Ecto neural progenitor cell (in vitro differentiated cells): ENCODE measurements at regions not wholly inside any gene's neighbourhood (a gene's known extent, or its start where the extent isn't known, plus 50 kb on each side); places are given as distances from the start of the nearest gene placed in this dataset.

Experiments
- DNase-seq: peaks from one replicate; pipeline ENCODE4 v3.0.0-alpha.2; 2018; ENCODE audit warnings: low spot score

DNA sequence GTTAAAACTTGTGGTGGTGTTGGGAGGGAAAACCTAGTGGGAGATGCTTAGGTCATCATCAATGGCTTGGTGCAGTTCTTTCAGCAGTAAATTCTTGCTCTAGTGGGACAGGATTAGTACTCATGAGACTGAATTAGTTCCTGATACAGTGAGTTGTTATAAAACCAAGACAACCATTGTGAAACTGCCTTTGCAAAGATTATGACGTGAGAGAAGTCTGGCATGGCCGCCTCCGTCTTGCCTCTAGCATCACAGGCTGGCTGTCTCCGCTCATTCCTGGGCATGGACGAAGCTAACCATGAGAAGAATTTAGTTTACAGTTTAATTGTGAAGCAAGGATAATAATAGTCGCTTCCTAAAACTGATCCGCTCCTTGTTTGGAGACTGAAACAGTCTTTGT, 186.4 kb downstream of the KIF20B start:
- DNase-seq: no peak

DNA sequence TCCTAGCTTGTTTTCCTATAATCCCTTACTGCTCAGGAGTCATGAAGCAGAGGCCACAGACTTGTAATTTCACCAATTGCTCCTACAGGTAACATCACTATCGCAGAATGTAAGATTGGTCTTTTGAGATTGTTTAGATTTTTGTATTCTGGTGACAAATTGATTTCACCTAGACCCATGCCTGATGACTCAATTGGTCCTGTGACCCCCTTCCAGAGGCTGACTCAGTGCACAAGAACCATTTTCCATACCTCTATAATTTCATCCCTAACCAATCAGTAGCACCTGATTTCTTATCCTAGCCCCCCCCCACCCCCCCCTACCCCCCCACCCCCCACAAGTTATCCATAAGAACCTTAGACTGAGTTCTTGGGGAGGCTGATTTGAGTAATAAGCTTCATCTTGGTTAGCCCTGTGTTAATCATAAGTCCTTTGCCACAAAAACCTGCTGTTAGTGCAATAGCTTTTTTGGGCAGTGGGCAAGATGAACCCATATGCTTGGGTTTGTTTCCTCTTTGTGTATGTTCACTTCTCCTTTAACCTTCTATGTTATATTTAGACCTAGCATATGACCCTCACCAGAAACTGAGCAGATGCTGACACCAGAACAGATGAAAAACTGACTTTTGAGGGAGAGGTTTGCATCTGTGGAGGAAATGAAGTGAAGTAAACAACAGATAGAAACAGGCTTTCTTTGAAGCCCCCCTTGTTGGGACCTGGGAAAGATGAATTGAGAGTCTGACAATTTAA, 187.1 kb downstream of the KIF20B start:
- no peak for DNase-seq

- DNase-seq: no peak
These were observed 188.2 kb downstream of the KIF20B start for GRCh38 chr10:89889606-89890005.

GRCh38 chr10:89891006-89891535, 189.7 kb downstream of the KIF20B start:
- no peak for DNase-seq

- DNase-seq: no peak
These were observed 192.7 kb downstream of the KIF20B start for GRCh38 chr10:89894051-89894450.

- DNase-seq: no peak
These were observed 199.2 kb downstream of the KIF20B start for GRCh38 chr10:89900554-89900953.

DNA sequence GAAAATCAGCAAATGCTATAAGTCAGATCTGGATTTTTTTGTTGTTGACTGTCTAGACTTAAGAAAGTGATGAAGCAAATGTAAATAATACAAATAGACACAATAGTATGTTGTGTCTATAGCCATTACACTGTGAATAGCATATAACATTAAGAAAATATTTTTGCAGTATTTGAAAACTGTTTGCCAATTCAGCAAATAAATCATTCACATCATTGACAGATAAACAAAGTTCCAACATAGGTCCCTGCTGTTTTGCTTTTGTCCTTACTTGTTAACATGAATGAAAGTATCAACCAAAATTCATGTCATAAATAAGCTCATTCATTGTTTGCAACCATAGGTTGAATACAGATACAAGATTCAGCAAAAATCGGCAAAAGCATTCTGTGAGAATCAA, 200.5 kb downstream of the KIF20B start:
- no peak for DNase-seq

DNA sequence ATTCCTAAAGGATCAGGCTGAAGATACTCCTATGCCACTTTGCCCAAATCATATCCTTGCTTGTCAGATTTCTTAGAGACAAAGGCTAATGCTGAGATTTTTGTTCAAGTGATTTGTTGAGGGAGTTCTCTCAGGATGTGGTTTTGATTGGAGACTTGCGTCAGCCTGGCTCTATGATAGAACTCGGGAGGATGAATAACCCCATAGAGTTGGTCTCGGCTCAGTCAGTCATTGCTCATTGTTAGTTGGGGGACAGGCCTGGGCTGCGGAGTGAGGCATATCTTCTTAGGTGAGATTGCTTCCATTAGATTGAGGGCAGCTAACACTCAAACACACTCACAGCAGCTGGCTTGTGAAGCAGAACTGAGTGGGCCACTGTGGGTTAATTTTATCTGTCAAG, 203.4 kb downstream of the KIF20B start:
- DNase-seq: no peak

GRCh38 chr10:89909752-89910151, 208.4 kb downstream of the KIF20B start:
- DNase-seq: no peak

GRCh38 chr10:89915021-89915420, 213.6 kb downstream of the KIF20B start:
- no peak for DNase-seq

GRCh38 chr10:89915968-89916367, 214.6 kb downstream of the KIF20B start:
- no peak for DNase-seq

- DNase-seq: no peak
These were observed 215.3 kb downstream of the KIF20B start for GRCh38 chr10:89916468-89917215.

DNA sequence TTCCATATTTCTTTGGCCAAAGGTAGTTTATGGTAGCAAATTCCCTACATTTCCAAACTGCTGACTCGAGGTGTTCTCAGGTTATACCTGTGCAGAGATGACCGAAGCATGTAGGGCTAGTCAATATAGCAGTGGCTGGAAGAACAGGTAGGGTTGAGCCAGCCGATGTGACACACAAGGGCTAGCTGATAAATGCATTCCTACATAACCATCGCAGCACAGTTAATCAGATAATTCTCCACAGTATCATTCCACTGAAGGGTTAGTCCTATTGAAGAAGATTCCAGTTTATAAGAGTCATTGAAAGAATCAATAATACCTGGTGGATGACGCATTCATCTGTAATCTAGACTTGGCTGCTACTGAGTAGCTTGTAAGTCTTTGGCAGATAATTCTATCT, 220.0 kb downstream of the KIF20B start:
- no peak for DNase-seq

- no peak for DNase-seq
These were observed 222.3 kb downstream of the KIF20B start for GRCh38 chr10:89923661-89924060.

DNA sequence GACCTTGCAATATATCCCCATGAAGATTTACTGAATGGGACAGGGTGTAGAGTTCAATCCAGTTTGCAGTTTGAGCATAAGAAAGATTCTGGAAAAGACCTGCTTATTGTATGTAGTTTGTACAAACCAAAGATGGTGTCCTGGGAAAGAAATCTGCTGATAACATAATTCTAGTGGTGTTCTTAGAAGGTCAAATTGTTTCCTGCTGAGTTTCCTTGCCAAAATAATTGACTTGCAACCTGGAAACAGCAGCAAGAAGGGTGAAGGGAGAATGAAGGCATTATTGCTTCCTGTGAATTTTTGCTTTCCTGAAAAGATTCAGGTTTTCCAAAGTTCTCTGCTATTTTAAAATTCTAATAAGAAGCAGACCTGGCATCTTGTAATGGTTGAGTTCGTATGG, 222.9 kb downstream of the KIF20B start:
- no peak for DNase-seq

- DNase-seq: no peak
These were observed 225.3 kb downstream of the KIF20B start for GRCh38 chr10:89926736-89927135.

DNA sequence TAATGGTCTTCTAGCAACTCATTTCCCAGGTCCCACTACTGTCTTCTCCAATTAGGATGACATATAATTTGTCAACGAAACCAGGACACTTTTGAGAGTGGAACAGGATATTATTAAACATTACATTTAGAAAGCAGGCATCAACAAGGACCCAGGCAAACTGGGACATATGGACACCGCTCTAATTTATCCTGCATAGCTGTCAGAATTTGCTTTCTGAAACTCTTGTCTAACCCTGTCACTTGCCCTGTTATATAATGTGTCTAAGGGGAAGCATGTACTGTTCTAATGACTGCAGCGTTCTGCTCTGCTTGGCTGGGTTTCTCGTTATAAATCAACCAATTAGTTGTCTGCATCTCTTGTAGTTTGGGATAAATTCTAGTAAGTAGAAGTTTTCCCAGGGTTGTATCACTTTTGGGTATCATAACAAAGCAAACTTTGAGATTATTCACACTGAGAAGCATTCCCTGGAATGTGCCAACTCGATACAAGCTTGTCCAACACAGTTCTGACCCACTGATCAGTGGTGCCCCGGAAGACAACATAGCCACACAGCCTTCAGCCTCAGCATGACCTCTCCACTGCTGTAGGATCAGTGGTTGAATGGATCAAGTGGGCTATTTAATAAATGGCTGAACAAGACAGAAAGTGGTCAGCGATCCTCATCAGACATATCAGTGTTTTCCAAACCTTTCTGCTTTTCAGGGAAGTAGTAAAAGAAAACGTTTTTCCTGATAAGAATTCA, 228.1 kb downstream of the KIF20B start:
- no peak for DNase-seq

DNA sequence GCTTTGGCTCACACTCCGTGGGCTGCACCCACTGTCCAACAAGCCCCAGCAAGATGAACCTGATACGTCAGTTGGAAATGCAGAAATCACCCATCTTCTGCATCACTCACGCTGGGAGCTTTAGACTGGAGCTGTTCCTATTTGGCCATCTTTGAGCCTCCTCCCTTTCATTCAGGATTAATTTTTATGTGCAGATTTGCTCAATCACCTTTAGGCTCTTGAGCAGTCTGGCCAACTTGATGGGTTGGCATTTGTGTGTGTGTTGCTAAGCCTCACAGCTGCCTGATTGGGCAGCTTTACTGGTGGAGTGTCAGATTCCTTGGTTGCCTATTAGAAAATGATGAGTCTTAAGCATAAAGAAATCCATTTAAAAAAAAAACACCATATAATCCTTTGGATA, 236.1 kb downstream of the KIF20B start:
- no peak for DNase-seq

- no peak for DNase-seq
These were observed 238.7 kb downstream of the KIF20B start for GRCh38 chr10:89940076-89940475.

DNA sequence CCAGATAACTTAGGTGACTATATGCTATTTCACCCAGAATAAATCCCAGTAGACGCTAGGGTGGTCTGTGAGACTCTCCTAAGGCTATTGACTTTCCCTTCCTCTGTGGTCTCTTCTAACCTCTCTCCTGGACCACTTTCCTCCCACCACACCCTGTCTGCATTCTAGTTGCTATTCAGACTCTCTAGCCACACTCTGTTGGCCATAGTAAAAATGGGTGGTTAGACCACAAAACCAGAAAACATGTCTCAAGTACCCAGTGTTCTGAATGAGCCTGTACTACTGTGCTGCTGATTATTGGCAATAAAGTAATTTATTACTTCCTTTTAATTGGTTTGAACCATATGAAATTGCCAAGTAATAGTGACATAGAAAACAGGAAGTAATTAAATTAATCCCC, 240.8 kb downstream of the KIF20B start:
- no peak for DNase-seq

GRCh38 chr10:89944138-89944537, 242.7 kb downstream of the KIF20B start:
- DNase-seq: no peak

- no peak for DNase-seq
These were observed 244.7 kb downstream of the KIF20B start for GRCh38 chr10:89946106-89946505.

GRCh38 chr10:89949496-89949895, 248.1 kb downstream of the KIF20B start:
- no peak for DNase-seq
